ENCODE measurements at regions not wholly inside any gene's neighbourhood (a gene's known extent, or its start where the extent isn't known, plus 50 kb on each side); places are given as distances from the start of the nearest gene placed in this dataset.

DNA sequence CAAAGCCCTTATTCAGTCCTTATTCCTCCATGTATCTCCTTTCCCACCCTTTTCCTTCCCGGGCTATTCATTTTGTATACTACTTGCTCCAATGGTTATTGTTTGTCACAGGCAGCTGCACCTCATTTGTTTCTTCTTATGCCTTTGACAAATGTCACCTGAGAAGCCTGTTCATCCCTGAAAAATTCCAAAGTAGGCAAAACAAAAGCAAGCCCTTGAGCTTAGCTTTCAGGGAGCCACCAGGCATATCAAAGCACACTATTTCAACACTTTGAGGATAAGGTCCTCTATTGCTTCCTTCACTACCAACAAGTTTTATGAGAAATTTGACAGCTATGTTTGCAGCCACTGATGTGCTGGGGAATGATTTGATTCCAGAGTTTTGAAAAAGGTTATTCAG is 738.7 kb upstream of the LMO3 start:
- no peak for ATAC-seq

DNA sequence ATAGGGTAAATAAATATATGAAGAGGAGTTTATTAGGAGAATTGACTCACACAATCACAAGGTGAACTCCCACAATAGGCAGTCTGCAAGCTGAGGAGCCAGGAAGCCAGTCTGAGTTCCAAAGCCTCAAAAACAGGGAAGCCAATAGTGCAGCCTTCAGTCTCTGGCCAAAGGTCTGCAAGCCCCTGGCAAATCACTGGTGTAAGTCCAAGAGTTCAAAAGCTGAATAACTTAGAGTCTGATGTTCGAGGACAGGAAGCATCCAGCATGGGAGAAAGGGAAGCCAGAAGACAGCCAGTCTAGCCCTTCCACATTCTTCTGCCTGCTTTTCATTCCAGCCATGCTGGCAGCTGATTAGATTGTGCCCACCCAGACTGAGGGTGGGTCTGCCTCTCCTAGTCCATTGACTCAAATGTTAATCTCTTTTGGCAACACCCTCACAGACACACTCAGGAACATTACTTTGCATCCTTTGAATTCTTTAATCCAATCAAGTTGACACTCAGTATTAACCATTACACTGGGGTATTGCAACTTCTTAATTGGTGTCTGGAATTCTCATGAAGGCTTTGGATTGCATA is 736.5 kb upstream of the LMO3 start:
- no peak for ATAC-seq
- no peak for TF ChIP-seq PPARA (CRISPR knock-in tag; IDR thresholded peaks at IDR 0.05; ENCODE audit: borderline replicate concordance)
- TF ChIP-seq CSDC2 (CRISPR knock-in tag; IDR thresholded peaks at IDR 0.05) = no peak
- TF ChIP-seq ZNF565 (CRISPR knock-in tag; conservative IDR thresholded peaks at IDR 0.05; ENCODE audit: low read depth) = no peak
- TF ChIP-seq TOX (CRISPR knock-in tag; IDR thresholded peaks at IDR 0.05; ENCODE audit: borderline replicate concordance) = no peak
- TF ChIP-seq, protein P1, sequence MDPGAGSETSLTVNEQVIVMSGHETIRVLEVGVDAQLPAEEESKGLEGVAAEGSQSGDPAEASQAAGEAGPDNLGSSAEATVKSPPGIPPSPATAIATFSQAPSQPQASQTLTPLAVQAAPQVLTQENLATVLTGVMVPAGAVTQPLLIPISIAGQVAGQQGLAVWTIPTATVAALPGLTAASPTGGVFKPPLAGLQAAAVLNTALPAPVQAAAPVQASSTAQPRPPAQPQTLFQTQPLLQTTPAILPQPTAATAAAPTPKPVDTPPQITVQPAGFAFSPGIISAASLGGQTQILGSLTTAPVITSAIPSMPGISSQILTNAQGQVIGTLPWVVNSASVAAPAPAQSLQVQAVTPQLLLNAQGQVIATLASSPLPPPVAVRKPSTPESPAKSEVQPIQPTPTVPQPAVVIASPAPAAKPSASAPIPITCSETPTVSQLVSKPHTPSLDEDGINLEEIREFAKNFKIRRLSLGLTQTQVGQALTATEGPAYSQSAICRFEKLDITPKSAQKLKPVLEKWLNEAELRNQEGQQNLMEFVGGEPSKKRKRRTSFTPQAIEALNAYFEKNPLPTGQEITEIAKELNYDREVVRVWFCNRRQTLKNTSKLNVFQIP (CRISPR knock-in tag; IDR thresholded peaks at IDR 0.05; ENCODE audit: borderline replicate concordance, low read depth) = no peak
- no peak for TF ChIP-seq ARNTL (CRISPR knock-in tag; IDR thresholded peaks at IDR 0.05; ENCODE audit: borderline replicate concordance, low read depth)
- TF ChIP-seq, protein P2, sequence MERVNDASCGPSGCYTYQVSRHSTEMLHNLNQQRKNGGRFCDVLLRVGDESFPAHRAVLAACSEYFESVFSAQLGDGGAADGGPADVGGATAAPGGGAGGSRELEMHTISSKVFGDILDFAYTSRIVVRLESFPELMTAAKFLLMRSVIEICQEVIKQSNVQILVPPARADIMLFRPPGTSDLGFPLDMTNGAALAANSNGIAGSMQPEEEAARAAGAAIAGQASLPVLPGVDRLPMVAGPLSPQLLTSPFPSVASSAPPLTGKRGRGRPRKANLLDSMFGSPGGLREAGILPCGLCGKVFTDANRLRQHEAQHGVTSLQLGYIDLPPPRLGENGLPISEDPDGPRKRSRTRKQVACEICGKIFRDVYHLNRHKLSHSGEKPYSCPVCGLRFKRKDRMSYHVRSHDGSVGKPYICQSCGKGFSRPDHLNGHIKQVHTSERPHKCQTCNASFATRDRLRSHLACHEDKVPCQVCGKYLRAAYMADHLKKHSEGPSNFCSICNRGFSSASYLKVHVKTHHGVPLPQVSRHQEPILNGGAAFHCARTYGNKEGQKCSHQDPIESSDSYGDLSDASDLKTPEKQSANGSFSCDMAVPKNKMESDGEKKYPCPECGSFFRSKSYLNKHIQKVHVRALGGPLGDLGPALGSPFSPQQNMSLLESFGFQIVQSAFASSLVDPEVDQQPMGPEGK (CRISPR knock-in tag; IDR thresholded peaks at IDR 0.05; ENCODE audit: borderline replicate concordance) = no peak

More for the DNA sequence above, 738.7 kb upstream of the LMO3 start:
- TF ChIP-seq ZFP30 (CRISPR knock-in tag; IDR thresholded peaks at IDR 0.05) (no peak), PPARA (CRISPR knock-in tag; IDR thresholded peaks at IDR 0.05; ENCODE audit: borderline replicate concordance) (no peak), RARB (CRISPR knock-in tag; IDR thresholded peaks at IDR 0.05) (no peak), SNAI2 (CRISPR knock-in tag; IDR thresholded peaks at IDR 0.05) (no peak), TOX (CRISPR knock-in tag; IDR thresholded peaks at IDR 0.05; ENCODE audit: borderline replicate concordance) (no peak), CSDC2 (CRISPR knock-in tag; IDR thresholded peaks at IDR 0.05) (no peak), ISL1 (CRISPR knock-in tag; IDR thresholded peaks at IDR 0.05) (no peak), GLIS3 (CRISPR knock-in tag; IDR thresholded peaks at IDR 0.05) (no peak), ZNF8 (CRISPR knock-in tag; IDR thresholded peaks at IDR 0.05) (no peak)
- TF ChIP-seq, protein P3, sequence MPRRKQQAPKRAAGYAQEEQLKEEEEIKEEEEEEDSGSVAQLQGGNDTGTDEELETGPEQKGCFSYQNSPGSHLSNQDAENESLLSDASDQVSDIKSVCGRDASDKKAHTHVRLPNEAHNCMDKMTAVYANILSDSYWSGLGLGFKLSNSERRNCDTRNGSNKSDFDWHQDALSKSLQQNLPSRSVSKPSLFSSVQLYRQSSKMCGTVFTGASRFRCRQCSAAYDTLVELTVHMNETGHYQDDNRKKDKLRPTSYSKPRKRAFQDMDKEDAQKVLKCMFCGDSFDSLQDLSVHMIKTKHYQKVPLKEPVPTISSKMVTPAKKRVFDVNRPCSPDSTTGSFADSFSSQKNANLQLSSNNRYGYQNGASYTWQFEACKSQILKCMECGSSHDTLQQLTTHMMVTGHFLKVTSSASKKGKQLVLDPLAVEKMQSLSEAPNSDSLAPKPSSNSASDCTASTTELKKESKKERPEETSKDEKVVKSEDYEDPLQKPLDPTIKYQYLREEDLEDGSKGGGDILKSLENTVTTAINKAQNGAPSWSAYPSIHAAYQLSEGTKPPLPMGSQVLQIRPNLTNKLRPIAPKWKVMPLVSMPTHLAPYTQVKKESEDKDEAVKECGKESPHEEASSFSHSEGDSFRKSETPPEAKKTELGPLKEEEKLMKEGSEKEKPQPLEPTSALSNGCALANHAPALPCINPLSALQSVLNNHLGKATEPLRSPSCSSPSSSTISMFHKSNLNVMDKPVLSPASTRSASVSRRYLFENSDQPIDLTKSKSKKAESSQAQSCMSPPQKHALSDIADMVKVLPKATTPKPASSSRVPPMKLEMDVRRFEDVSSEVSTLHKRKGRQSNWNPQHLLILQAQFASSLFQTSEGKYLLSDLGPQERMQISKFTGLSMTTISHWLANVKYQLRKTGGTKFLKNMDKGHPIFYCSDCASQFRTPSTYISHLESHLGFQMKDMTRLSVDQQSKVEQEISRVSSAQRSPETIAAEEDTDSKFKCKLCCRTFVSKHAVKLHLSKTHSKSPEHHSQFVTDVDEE (CRISPR knock-in tag; IDR thresholded peaks at IDR 0.05) = no peak
- TF ChIP-seq, protein P4, sequence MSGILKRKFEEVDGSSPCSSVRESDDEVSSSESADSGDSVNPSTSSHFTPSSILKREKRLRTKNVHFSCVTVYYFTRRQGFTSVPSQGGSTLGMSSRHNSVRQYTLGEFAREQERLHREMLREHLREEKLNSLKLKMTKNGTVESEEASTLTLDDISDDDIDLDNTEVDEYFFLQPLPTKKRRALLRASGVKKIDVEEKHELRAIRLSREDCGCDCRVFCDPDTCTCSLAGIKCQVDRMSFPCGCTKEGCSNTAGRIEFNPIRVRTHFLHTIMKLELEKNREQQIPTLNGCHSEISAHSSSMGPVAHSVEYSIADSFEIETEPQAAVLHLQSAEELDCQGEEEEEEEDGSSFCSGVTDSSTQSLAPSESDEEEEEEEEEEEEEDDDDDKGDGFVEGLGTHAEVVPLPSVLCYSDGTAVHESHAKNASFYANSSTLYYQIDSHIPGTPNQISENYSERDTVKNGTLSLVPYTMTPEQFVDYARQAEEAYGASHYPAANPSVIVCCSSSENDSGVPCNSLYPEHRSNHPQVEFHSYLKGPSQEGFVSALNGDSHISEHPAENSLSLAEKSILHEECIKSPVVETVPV (CRISPR knock-in tag; IDR thresholded peaks at IDR 0.05) = no peak
- TF ChIP-seq, protein P5, sequence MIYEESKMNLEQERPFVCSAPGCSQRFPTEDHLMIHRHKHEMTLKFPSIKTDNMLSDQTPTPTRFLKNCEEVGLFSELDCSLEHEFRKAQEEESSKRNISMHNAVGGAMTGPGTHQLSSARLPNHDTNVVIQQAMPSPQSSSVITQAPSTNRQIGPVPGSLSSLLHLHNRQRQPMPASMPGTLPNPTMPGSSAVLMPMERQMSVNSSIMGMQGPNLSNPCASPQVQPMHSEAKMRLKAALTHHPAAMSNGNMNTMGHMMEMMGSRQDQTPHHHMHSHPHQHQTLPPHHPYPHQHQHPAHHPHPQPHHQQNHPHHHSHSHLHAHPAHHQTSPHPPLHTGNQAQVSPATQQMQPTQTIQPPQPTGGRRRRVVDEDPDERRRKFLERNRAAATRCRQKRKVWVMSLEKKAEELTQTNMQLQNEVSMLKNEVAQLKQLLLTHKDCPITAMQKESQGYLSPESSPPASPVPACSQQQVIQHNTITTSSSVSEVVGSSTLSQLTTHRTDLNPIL (CRISPR knock-in tag; IDR thresholded peaks at IDR 0.05; ENCODE audit: low read depth) = no peak
- TF ChIP-seq, protein P1 (CRISPR knock-in tag; IDR thresholded peaks at IDR 0.05; ENCODE audit: borderline replicate concordance, low read depth) = no peak

DNA sequence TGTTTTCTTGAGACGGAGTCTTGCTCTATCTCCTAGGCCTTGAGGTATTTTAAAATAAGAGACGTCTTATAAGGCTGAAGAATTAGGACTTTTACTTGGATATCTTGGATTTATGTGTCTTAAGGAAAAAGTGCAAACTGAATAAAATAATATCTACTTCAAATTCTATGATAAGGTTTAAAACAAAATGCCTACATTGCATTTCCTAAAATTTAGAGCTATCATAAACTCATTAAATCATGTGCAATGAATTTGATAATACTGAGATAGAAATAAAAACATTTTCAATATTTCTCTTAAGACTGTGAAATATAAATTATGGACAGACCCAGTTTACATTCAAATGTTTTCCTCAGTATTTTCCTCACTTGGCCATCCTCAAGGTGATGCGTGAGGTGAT is 729.5 kb upstream of the LMO3 start:
- TF ChIP-seq ZNF70 (CRISPR knock-in tag; IDR thresholded peaks at IDR 0.05) (no peak), SNAI2 (CRISPR knock-in tag; IDR thresholded peaks at IDR 0.05) (no peak), ESRRG (CRISPR knock-in tag; IDR thresholded peaks at IDR 0.05) (no peak), PPARA (CRISPR knock-in tag; IDR thresholded peaks at IDR 0.05; ENCODE audit: borderline replicate concordance) (no peak), ARNTL (CRISPR knock-in tag; IDR thresholded peaks at IDR 0.05; ENCODE audit: borderline replicate concordance, low read depth) (no peak), ZC3H10 (CRISPR knock-in tag; IDR thresholded peaks at IDR 0.05) (no peak), OSR1 (CRISPR knock-in tag; IDR thresholded peaks at IDR 0.05) (no peak), TCF4 (CRISPR knock-in tag; IDR thresholded peaks at IDR 0.05; ENCODE audit: borderline replicate concordance) (no peak), BACH2 (CRISPR knock-in tag; IDR thresholded peaks at IDR 0.05; ENCODE audit: borderline replicate concordance) (no peak), CSDC2 (CRISPR knock-in tag; IDR thresholded peaks at IDR 0.05) (no peak), ZNF565 (CRISPR knock-in tag; conservative IDR thresholded peaks at IDR 0.05; ENCODE audit: low read depth) (no peak), GLIS3 (CRISPR knock-in tag; IDR thresholded peaks at IDR 0.05) (no peak)
- TF ChIP-seq, protein P4 (CRISPR knock-in tag; IDR thresholded peaks at IDR 0.05) = no peak
- no peak for ATAC-seq

All from SK-N-SH treated with all-trans-retinoic acid at 6 μM for 48 hours (cell line).